Activated CD8-positive, alpha-beta T cell treated with anti-CD3 and anti-CD28 coated beads, Interleukin-2, amount 10 ng/mL, durations not matched to agents 7 days and 5 days (primary cell): ENCODE measurements at regions not wholly inside any gene's neighbourhood (a gene's known extent, or its start where the extent isn't known, plus 50 kb on each side); places are given as distances from the start of the nearest gene placed in this dataset.

Experiments used
- ATAC-seq: fragments of 150-1000 bp; cut with Tn5 transposase; one replicate; pipeline ENCODE4 v1.10.0; 2021; ENCODE audit warnings: moderate library complexity
- CTCF ChIA-PET: fragments of 350-600 bp; sonication (Branson Sonifier 250); formaldehyde crosslinking; loops from one replicate; lab custom pipeline; 2021; ENCODE audit warnings: antibody characterized with exemption; lab: Charles Lee
- POLR2A ChIA-PET: fragments of 350-600 bp; sonication (Branson Sonifier 250); formaldehyde crosslinking; loops from one replicate; lab custom pipeline; 2021; ENCODE audit warnings: antibody characterized with exemption; lab: Charles Lee
- DNase-seq: peaks from one replicate; pipeline ENCODE4 v3.0.0-alpha.2; 2020
- H3K27ac Mint-ChIP-seq: one replicate; pipeline ENCODE4 v1.8.0; 2021; ENCODE audit warnings: mild to moderate bottlenecking, mixed read lengths
- H3K27me3 Mint-ChIP-seq: one replicate; pipeline ENCODE4 v1.8.0; 2021; ENCODE audit warnings: low read depth, mixed read lengths
- H3K36me3 Mint-ChIP-seq: one replicate; pipeline ENCODE4 v1.8.0; 2021; ENCODE audit warnings: low read depth, mixed read lengths
- H3K4me1 Mint-ChIP-seq: one replicate; pipeline ENCODE4 v1.8.0; 2021; ENCODE audit warnings: low read depth, mixed read lengths
- H3K4me3 Mint-ChIP-seq: one replicate; pipeline ENCODE4 v1.8.0; 2021; ENCODE audit warnings: mild to moderate bottlenecking, mixed read lengths
- H3K9me3 Mint-ChIP-seq: one replicate; pipeline ENCODE4 v1.8.0; 2022; ENCODE audit warnings: mixed read lengths; ENCODE audit not compliant: insufficient read depth

DNA sequence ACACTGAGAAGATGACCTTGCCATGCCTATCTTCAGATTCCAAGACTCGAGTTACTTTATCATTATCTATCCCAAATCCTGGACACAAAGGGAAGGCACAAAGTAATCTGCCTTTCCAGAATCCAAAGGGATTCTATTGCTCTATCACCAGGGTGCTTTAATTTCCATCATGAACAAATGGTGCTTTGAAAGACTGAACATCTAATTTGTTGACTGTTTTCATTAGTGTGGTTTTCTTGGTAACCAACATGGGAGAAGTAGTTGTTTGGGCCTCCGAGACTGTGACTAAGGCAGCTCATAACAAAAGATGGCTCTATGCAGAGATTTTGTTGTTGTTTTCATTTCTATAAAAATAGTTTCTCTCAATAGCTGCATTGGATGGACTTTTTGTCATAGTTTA, 441.0 kb upstream of the SOX9 start:
- no peaks in the 10 kb centered on the region for H3K4me1 Mint-ChIP-seq
- H3K9me3 Mint-ChIP-seq = no peaks in the 10 kb centered on the region
- ChIA-PET CTCF (no interaction called here), POLR2A (no interaction called here)
- H3K27me3 Mint-ChIP-seq = no peaks in the 10 kb centered on the region
- DNase-seq = no peak
- no peak overlapping the region for H3K27ac Mint-ChIP-seq
- no peaks in the 10 kb centered on the region for H3K36me3 Mint-ChIP-seq
- ATAC-seq = no peak
- H3K4me3 Mint-ChIP-seq = no peak overlapping the region

DNA sequence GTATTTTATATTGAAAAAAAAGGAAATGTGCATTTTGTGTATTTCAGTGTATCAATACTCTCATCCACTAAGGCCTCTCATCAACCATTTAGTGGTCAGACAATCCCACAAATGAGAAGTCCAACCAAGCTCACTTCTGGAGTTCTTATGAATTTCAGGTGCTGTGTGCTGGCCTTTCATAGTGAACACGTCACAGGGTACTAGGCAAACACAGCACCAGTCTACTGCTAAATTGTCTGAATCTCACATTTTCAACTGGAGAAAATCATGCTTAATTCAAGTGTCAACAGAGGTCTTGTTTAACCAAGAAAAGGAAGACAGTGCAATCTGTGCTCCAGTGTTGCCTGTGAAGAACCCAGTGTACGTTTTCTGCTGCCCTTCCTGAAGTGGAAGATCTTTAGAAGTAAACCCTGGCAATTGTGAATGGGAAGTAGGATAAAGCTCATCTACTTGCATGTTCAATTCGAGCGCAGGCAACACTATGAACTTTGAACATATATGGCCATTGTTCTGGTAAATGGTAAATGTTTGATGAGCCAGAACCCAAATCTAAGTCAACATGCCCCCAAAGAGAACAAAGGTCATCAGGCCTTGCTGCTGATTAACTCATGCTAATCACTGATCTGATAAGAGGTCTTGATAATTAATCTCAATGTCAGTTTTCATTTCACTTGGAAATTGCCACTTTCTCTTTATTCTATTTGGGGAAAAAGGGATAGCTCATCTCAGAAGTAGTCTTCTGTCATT, 439.2 kb upstream of the SOX9 start:
- Mint-ChIP-seq H3K27ac (no peak overlapping the region), H3K27me3 (no peaks in the 10 kb centered on the region), H3K4me1 (no peaks in the 10 kb centered on the region), H3K36me3 (no peaks in the 10 kb centered on the region), H3K9me3 (no peaks in the 10 kb centered on the region), H3K4me3 (no peak overlapping the region)
- DNase-seq (no peak), ATAC-seq (no peak)
- ChIA-PET POLR2A (no interaction called here), CTCF (no interaction called here)

DNA sequence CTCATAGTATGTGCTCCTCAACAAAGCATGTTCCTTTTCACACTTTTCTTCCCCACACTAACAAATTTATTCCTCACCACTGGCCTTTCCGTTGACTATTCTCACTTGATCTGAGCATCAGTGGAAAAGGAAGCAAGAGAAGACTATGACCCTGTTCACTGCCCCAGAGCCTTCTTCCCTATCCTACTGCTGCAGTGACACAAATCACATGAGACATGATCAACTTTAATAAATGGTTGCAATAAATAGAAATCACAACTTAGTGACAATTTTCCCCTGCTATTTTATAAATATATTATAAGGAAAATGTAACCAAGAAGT, 438.7 kb upstream of the SOX9 start:
- Mint-ChIP-seq H3K4me3 (no peak overlapping the region), H3K4me1 (no peaks in the 10 kb centered on the region), H3K36me3 (no peaks in the 10 kb centered on the region), H3K27ac (no peak overlapping the region), H3K27me3 (no peaks in the 10 kb centered on the region), H3K9me3 (no peaks in the 10 kb centered on the region)
- ChIA-PET CTCF (no interaction called here), POLR2A (no interaction called here)
- DNase-seq (no peak), ATAC-seq (no peak)

DNA sequence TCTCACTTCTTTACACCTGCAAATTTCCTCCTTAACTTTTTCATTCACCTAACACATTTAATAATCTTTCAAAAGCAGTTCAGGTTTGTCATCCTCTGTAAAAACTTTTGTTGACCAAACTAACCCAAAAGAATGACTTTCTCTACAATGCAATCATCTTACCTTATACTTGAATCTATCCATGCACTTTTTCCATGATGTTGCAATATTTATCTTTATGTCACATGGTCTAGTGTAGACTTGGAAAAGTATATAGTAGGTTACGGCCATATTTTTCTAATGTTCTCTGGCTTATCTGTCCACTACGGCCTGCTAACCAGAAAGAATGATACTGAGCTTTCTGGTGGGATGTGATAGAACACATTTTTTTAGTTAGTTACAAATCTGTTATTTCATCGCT, 431.0 kb upstream of the SOX9 start:
- POLR2A ChIA-PET = no interaction called here
- no peak for ATAC-seq
- H3K27me3 Mint-ChIP-seq = no peaks in the 10 kb centered on the region
- DNase-seq = no peak
- H3K4me3 Mint-ChIP-seq = no peak overlapping the region
- no peak overlapping the region for H3K27ac Mint-ChIP-seq
- H3K36me3 Mint-ChIP-seq = no peaks in the 10 kb centered on the region
- CTCF ChIA-PET = no interaction called here
- H3K4me1 Mint-ChIP-seq = no peaks in the 10 kb centered on the region
- H3K9me3 Mint-ChIP-seq = peaks cover 4% of the 10 kb centered on the region

DNA sequence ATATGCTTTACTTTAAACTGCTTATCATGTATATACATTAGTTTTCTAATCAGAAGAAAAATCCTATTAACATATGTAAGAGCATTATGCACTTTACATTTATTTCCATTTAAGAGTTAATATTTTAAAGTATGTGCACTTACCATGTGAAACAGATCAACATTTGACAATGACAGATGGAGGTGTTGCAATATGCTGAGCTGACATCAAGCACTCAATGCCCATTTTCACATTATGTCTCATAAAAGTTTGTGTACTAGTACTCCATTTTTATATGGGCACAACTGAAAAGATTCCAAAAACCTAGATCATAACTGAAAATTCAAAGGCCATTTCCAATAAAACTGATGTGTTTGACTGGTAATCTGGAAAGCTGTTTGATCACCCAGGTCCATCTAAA, 420.9 kb upstream of the SOX9 start:
- ChIA-PET POLR2A (no interaction called here), CTCF (no interaction called here)
- H3K9me3 Mint-ChIP-seq = peaks cover 7% of the 10 kb centered on the region

DNA sequence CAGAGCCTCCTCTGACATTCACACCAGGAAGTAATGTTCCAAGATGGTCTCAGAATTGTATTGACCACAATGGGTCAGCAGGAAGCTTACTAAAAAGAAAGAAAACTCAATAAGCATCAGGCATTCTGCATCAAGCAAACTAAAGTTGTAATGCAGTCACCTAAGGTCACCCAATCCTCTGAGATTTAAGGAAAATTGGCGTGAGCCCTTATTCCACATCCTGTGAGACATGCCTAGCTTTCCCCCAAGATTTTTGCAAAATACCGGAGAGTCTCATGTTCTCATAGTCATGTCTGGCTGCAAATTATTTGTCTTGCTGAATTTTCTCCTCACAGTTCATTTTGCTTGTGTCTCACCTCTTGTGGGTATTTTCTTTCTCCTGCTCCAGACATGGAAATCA, 417.1 kb upstream of the SOX9 start:
- Mint-ChIP-seq H3K4me1 (no peaks in the 10 kb centered on the region), H3K27ac (no peak overlapping the region), H3K36me3 (no peaks in the 10 kb centered on the region), H3K27me3 (no peaks in the 10 kb centered on the region), H3K9me3 (peaks cover 12% of the 10 kb centered on the region), H3K4me3 (no peak overlapping the region)
- POLR2A ChIA-PET = no interaction called here
- CTCF ChIA-PET = interaction anchor here (0.7 kb wide), 1 partner anchor 380 kb away, joined by 3 read pairs; no protein-coding TSS in a partner anchor
- DNase-seq (no peak), ATAC-seq (no peak)

More for the DNA sequence above, 420.9 kb upstream of the SOX9 start:
- Mint-ChIP-seq H3K4me1 (no peaks in the 10 kb centered on the region), H3K27ac (no peak overlapping the region), H3K4me3 (no peak overlapping the region), H3K27me3 (no peaks in the 10 kb centered on the region), H3K36me3 (no peaks in the 10 kb centered on the region)
- no peak for ATAC-seq
- no peak for DNase-seq

DNA sequence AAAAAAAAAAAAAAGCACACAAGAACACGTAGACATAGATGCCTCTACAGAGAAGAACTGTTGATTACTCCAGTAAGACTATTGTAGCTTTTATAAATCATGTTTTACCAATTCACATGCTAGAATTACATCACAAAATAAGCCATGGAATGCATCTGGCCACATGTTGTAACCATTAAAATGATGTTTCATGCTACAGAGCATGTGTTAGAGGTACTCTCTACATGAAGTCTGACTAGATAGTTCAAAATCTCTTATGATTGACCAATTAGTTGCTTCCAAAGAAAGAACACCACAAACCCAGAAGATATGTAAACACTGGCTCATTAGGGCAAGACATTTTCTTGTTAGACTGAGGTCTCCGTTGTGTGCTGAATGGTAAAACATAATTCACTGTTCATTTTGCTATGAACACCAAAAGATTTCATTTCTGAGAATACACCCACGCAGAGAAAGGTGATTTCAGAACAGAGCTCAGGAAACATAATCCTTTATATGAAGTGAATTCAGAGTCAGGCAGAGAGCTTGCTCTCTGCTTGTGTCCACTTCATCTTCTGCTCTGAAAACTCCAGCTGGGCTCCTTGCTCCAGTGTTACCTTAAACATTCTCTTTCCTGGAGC, 411.4 kb upstream of the SOX9 start:
- POLR2A ChIA-PET = no interaction called here
- DNase-seq (no peak), ATAC-seq (no peak)
- no peak overlapping the region for H3K27ac Mint-ChIP-seq
- H3K4me1 Mint-ChIP-seq = no peaks in the 10 kb centered on the region
- no peak overlapping the region for H3K4me3 Mint-ChIP-seq
- peaks cover 9% of the 10 kb centered on the region for H3K9me3 Mint-ChIP-seq
- H3K36me3 Mint-ChIP-seq = no peaks in the 10 kb centered on the region
- H3K27me3 Mint-ChIP-seq = no peaks in the 10 kb centered on the region
- CTCF ChIA-PET = no interaction called here

DNA sequence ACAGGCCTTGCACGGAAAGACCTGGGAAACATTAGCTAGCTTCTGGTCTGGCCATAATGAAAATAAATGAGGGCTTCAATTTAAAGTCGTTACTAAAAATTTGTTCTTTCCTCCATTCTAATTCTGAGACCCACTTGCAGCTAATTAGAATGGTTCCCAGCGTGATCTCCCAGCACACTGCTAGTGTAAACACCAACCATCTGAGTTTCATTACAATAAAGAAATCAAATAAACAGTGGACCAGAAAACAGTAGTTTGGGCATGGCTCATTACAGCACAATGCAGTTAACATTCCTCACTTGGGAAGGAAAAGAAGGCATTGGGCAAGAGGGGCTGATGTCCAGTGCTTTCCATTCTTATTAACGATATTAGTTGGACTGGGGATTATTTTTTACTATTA, 410.9 kb upstream of the SOX9 start:
- Mint-ChIP-seq H3K27ac (no peak overlapping the region), H3K4me1 (no peaks in the 10 kb centered on the region), H3K36me3 (no peaks in the 10 kb centered on the region), H3K9me3 (peaks cover 6% of the 10 kb centered on the region), H3K4me3 (no peak overlapping the region), H3K27me3 (no peaks in the 10 kb centered on the region)
- ATAC-seq = no peak
- ChIA-PET CTCF (no interaction called here), POLR2A (no interaction called here)
- DNase-seq = no peak

DNA sequence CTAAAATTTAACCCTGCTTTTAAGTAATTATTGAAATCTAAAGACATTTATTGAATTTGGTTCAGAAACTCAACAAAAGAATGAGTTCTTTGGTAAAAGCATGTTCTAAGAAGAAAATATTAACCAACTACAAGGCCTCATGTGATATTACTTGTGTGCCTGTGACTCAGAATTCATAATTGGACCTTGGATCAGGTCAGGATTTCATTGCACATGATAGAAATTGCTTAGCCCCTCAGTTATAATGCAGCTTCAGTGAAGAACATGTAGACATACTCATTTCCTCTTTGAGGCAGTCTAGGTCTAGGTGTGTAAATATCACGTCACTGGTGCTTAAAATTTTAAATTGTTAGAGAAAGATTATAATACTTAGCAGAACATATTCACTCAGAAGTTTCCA, 410.0 kb upstream of the SOX9 start:
- no peaks in the 10 kb centered on the region for H3K4me1 Mint-ChIP-seq
- CTCF ChIA-PET = no interaction called here
- ATAC-seq = no peak
- peaks cover 6% of the 10 kb centered on the region for H3K9me3 Mint-ChIP-seq
- H3K36me3 Mint-ChIP-seq = no peaks in the 10 kb centered on the region
- H3K4me3 Mint-ChIP-seq = no peak overlapping the region
- POLR2A ChIA-PET = no interaction called here
- no peak overlapping the region for H3K27ac Mint-ChIP-seq
- DNase-seq = no peak
- no peaks in the 10 kb centered on the region for H3K27me3 Mint-ChIP-seq

DNA sequence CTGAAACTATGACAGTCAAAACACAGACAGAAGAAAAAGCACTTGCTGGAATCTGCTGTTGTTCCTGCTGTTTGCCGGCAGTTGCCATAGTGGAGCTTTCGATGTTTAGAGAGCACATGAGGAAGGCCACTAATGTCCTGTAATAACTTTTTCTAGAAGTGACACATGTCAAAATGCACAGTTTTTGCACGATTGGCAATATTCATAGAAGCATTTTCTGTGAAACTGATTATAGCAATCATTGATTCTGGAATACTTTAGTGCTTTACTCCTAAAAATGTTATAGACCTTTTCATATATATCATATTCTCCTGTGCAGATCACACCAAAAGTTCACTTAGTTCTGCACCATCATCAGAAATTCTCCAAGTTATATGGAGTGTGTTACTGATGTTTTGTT, 407.0 kb upstream of the SOX9 start:
- Mint-ChIP-seq H3K27ac (no peak overlapping the region), H3K4me3 (no peak overlapping the region), H3K9me3 (no peaks in the 10 kb centered on the region), H3K4me1 (no peaks in the 10 kb centered on the region), H3K36me3 (no peaks in the 10 kb centered on the region), H3K27me3 (no peaks in the 10 kb centered on the region)
- CTCF ChIA-PET = no interaction called here
- no peak for DNase-seq
- ATAC-seq = no peak
- POLR2A ChIA-PET = no interaction called here

DNA sequence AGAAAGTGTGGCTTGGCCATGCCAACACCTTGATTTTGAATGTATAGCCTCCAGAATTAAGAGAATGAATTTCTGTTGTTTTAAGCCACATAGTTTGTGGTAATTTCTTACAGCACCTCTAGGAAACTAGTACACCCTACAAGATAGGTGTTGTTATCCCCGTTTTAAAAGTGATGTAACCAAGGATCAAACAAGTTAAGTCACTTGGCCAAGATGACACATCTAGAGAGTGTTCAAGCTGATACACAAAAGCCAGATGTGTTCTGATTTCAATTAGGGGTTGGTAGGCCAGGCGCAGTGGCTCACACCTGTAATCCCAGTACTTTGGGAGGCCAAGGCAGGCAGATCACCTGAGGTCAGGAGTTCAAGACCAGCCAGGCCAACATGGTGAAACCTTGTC, 396.5 kb upstream of the SOX9 start:
- H3K4me3 Mint-ChIP-seq = no peak overlapping the region
- no peak for DNase-seq
- POLR2A ChIA-PET = no interaction called here
- no peaks in the 10 kb centered on the region for H3K36me3 Mint-ChIP-seq
- CTCF ChIA-PET = no interaction called here
- H3K27ac Mint-ChIP-seq = no peak overlapping the region
- H3K27me3 Mint-ChIP-seq = no peaks in the 10 kb centered on the region
- H3K9me3 Mint-ChIP-seq = no peaks in the 10 kb centered on the region
- no peak for ATAC-seq
- no peaks in the 10 kb centered on the region for H3K4me1 Mint-ChIP-seq

DNA sequence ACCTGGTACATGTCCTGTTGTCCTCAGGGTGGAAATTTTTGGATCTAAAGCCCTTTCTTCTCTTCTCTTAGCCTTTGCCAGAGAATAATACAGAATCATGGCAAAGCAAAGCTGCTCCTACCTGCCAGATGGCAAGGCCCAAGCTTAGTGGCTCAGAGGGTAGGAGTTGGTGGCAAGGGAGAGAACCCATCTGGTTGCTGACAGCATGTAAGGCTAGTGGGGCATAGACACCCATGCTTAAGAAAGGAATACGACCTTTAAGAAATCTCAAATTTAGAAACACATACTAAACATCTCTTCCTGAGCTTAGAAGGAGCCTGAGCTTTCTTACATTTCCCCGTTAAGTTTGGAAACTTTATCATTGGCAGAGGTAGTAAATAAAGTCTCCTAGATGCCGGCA, 395.0 kb upstream of the SOX9 start:
- H3K27ac Mint-ChIP-seq = no peak overlapping the region
- no peak for ATAC-seq
- no peaks in the 10 kb centered on the region for H3K27me3 Mint-ChIP-seq
- no peaks in the 10 kb centered on the region for H3K9me3 Mint-ChIP-seq
- no peaks in the 10 kb centered on the region for H3K4me1 Mint-ChIP-seq
- ChIA-PET POLR2A (no interaction called here), CTCF (no interaction called here)
- DNase-seq = no peak
- no peak overlapping the region for H3K4me3 Mint-ChIP-seq
- H3K36me3 Mint-ChIP-seq = no peaks in the 10 kb centered on the region

DNA sequence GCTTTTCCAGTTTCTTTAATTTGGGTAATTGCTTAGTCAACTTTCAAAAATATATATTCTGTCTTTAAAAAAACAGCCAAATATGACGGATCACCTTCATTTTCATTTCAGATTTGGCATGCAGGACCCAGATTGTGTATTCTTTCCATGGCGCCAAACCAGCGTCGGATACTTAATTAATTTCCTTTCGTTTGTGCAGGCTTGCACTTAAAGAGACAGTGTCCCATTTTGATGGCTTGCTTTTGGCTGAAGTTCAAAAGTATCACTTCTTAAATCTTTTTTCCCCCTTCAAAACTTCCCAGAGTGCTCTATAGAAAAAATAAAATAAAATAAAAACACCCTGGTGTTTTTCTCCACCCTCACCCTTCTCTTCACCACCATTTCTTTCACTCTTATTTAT, 394.5 kb upstream of the SOX9 start:
- ChIA-PET POLR2A (no interaction called here), CTCF (no interaction called here)
- Mint-ChIP-seq H3K4me3 (no peak overlapping the region), H3K4me1 (no peaks in the 10 kb centered on the region), H3K9me3 (no peaks in the 10 kb centered on the region), H3K27ac (no peak overlapping the region), H3K27me3 (no peaks in the 10 kb centered on the region), H3K36me3 (no peaks in the 10 kb centered on the region)
- ATAC-seq = no peak
- DNase-seq = no peak
